NB4 (cell line): ENCODE measurements at regions not wholly inside any gene's neighbourhood (a gene's known extent, or its start where the extent isn't known, plus 50 kb on each side); places are given as distances from the start of the nearest gene placed in this dataset.
"Not testable (repeated sequence)": the region's sequence is repeated elsewhere in the genome, so short reads cannot be mapped to it uniquely, and the experiment has no call there.

Experiments
- CTCF ChIP-seq: IDR thresholded peaks from one replicate; pipeline ENCODE4 v1.5.1; 2012; ENCODE audit warnings: low read depth, low read length
- MYC ChIP-seq: IDR thresholded peaks from 2 replicates; pipeline ENCODE4 v1.6.1; 2011; ENCODE audit warnings: low read depth, low read length
- POLR2A ChIP-seq: IDR thresholded peaks from 2 replicates; pipeline ENCODE4 v1.6.1; 2011; ENCODE audit warnings: mild to moderate bottlenecking; ENCODE audit not compliant: insufficient read length; ENCODE audit errors: extremely low read depth

- not testable (repeated sequence) for TF ChIP-seq CTCF, POLR2A, MYC
Measured at GRCh38 chr10:127676430-127676829, 60.6 kb upstream of the FOXI2 start.
